Fibroblast of skin of abdomen (primary cell): ENCODE measurements at regions not wholly inside any gene's neighbourhood (a gene's known extent, or its start where the extent isn't known, plus 50 kb on each side); places are given as distances from the start of the nearest gene placed in this dataset.
"Not testable (repeated sequence)": the region's sequence is repeated elsewhere in the genome, so short reads cannot be mapped to it uniquely, and the experiment has no call there.

Experiments
- DNase-seq: peaks from one replicate; pipeline ENCODE4 v3.0.0-alpha.2; 2013

DNA sequence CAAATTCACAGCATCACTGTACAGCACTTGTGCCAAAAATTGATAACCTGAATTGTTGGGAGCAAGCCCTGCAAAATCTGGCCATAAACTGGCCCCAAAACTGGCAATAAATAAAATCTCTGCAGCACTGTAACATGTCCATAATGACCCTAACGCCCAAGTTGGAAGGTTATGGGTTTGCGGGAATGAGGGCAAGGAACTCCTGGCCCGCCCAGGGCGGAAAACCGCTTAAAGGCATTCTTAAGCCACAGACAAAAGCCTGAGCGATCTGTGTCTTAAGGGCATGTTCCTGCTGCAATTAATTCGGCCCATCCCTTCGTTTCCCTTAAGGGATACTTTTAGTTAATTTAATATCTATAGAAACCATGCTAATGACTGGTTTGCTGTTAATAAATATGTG is 690.1 kb upstream of the EPHA5 start:
- not testable (repeated sequence) for DNase-seq

DNA sequence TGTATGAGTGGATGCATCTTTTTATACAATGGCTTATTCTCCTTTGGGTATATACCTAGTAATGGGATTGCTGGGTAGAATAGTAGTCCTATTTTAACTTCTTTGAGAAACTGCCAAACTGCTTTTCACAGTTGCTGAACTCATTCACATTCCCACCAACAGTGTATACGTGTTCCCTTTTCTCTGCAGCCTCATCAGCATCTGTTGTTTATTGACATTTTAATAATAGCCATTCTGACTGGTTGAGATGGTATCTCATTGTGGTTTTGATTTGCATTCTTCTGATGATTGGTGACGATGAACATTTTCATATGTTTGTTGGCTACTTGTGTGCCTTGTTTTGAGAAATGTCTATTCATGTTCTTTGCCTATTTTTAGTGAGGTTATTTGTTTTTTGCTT is 687.0 kb upstream of the EPHA5 start:
- peak; percentile 36 for DNase-seq

- no peak for DNase-seq
Measured at GRCh38 chr4:66355328-66355727, 685.0 kb upstream of the EPHA5 start.

DNA sequence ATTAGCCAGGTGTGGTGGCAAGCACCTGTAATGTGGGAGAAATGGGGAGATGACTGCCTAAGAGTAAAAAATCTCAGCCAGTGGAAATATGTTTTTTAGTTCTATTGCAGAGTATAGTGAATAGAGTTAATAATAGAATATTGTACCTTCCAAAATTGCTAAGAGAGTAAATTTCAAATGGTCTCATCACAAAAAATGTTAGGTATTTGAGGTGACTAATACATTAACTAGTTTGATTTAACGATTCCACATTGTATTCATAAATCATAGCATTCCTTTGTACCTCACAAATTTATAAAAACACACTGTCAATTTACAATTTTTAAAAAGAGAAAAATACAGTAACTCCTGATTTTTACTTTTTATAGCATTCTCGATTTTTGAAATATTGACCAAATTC is 681.5 kb upstream of the EPHA5 start:
- peak; percentile 7 for DNase-seq

- no peak for DNase-seq
Measured at GRCh38 chr4:66340286-66340893, 670.1 kb upstream of the EPHA5 start.

DNA sequence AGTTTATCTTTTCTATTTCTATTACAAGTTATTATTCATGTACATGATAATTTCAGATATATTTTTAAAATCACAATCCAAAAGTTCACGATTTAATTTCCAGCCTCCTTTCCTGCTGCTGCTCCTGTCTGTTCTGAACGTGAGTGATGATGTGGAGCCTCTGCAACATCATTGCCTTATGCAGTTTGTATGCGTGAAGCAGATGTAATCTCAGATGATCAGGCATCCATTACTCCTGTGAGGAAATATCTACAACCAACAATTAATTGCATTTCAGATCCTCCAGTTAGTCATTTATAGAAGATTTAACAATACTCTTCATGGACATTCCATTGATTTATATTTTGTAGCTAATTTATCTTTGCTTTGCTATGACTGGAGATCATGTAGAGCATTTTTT is 668.7 kb upstream of the EPHA5 start:
- no peak for DNase-seq

- DNase-seq = peak; percentile 33
Measured at GRCh38 chr4:66331761-66332160, 661.5 kb upstream of the EPHA5 start.

DNA sequence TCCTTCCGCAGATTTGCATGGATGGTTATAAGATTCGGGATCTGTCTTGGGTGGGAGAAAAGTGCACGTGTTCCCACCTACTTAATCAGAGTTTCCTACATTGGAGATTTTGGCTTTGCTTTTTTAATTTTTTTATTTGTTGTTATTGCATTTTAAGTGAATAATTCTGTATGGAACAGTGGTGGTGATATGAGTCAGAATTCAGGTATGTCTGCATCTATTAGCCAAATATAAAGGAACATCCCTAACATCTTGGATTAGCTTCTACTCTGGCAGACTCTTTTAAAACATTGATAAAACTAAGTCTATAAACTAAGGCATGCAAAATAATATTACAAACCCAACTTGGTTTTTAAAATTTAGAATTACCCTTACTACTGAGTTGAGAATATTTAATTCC is 659.8 kb upstream of the EPHA5 start:
- peak; percentile 4 for DNase-seq

DNA sequence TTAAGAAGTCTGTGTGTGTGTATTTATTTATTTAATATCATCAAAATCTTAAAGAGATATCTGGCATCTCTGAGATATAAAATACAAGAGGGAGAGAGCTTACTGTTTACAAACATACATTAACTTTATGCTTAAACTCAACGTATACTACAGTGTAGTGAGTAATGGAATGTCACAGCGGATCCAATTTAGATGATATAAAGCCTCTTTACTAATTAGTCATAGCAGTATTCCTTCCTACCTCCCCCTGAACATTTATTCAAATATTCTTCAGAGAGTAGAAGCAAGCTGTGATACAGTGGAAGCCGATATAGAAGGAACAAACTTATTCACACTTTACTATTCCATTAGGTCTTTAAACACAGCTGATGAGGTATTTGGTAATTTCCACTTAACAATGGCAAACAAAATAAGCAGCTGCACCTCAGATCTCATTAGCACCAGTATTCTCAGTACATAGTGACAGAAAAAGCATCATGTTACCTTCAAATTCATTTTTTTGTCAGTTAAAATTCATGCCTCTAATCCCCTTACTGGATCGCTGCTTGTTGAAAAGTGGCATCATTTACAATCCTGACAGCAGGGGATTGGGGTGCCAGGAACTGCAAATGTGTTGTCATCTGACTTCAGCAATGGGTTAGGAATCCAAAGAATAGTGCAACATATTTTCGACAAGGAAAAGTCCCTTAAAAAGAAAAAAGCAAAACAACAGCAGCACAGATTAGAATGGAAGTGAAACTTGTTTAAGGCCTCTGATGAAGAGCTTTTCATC is 658.7 kb upstream of the EPHA5 start:
- DNase-seq = no peak

DNA sequence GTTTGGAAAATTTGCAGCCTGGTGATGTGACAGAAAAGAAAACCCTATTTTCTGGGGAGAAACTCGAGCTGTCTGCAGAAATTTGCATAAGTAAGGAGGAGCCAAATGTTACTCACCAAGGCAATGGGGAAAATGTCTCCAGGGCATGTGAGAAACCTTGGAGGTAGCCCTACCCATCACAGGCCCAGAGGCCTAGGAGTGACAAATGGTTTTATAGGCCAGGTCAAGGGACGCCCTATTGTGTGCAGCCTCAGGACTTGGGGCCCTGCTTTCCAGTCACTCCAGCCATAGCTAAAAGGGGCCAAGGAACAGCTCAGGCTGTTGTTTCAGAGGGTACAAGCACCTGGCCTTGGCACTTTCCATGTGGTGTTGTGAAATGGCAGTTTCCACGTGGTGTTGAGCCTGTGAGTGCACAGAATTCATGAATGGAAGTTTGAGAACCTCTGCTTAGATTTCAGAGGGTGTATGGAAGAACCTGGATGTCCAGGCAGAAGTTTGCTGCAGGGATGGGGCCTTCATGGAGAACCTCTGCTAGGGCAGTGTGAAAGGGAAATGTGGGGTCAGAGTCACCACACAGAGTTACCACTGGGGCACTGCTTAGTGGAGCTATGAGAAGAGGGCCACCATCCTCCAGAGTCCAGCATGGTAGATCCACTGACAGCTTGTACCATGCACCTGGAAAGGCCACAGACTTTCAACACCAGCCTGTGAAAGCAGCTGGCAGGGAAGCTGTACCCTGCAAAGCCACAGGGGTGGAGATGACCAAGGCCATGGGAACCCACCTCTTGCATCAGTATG is 637.6 kb upstream of the EPHA5 start:
- no peak for DNase-seq

GRCh38 chr4:66300336-66300934 is 630.1 kb upstream of the EPHA5 start:
- no peak for DNase-seq

- DNase-seq = no peak
Measured at GRCh38 chr4:66298569-66298968, 628.3 kb upstream of the EPHA5 start.

DNA sequence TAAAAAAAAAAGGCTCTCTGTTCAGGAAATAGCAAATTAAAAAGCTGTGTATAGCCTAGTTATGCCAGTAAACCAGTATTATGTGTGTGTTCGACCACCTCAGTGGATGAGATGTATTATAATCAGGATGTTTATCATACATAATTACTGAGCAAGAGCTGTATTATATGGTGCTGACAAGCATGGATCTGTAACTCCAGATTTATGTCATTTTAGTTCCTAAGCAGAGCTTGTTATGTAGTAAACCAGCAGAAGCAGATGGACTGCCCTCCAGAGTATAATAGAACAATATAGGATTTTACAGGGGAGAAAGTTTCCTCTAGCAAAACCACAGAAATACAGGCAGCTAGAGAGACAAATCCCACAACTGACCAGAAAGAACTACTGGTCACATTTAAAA is 627.4 kb upstream of the EPHA5 start:
- DNase-seq = no peak

DNA sequence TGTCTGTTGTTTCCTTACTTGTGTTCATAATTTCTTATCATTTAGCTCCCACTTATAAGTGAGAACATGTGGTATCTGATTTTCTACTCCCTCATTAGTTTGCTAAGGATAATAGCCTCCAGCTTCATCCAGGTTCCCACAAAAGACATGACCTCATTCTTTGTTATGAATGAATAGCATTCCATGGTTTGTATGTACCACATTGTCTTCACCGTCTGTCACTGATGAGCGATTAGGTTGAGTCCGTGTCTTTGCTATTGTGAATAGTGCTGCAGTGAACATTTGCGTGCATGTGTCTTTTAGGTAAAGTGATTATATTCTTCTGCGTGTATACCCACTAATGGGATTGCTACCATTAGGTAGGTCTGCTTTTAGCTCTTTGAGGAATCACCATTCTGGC is 624.3 kb upstream of the EPHA5 start:
- no peak for DNase-seq

GRCh38 chr4:66284991-66285451 is 614.7 kb upstream of the EPHA5 start:
- DNase-seq = no peak

GRCh38 chr4:66279084-66279483 is 608.8 kb upstream of the EPHA5 start:
- DNase-seq = no peak

DNA sequence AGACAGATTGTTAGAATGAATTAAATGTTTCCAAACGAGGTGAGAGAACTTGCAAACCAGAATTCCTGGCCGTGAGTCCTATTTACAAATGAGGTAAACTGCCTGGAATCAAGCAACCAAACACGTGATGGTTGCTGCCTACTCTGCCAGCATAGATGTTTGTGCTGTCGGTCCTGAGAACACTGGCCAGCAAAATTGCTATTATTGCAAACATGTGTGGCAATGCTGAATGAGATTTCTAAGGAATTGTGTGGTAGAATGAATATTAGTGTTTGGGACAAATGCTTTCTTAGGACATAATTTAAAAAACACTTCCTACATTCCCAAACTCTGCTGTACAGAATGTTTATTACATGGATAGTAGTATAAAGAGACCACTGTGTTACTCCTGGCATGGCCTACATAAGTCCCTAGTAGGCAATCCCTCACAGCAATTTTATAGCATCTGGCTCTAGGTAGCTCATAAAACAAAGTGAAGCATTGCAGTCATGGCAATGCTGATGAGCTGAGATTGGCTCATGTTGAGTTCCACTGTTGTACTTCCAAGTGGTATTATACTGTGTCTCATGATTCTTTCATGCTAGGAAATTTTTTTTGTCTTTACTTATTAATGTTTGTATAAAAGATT is 605.2 kb upstream of the EPHA5 start:
- DNase-seq = no peak

DNA sequence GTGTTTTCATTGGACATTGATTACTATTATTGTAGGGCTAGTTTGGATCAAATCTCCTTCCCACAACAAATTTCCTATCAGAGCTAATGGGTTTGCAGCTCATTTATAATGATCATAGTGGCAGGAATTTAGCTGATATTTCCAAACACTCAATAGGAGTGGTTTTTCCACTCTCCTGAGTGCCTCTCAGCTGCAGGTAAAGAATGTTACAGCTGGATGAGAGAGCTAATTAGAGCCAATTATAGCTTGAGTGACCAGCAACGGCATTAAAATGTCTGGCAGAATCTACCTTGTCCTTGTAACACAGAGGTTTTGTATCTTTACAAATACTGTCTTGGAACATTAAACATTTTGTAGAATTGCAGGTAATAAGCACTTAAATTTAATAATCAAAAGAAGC is 602.8 kb upstream of the EPHA5 start:
- DNase-seq = no peak

- DNase-seq = not testable (repeated sequence)
Measured at GRCh38 chr4:66270356-66270755, 600.1 kb upstream of the EPHA5 start.

DNA sequence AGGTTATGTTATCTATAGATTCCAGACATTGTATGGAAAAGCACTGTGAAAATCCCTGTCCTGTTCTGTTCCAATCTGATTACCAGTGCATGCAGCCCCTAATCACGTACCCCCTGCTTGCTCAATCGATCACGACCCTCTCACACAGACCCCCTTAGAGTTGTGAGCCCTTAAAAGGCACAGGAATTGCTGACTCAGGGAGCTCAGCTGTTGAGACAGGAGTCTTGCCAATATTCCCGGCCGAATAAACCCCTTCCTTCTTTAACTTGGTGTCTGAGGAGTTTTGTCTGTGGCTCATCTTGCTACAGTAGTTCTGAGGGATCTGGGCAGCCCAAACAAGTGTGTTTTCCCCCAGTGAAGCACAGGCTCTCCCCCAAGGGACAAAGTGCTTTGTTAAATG is 596.3 kb upstream of the EPHA5 start:
- DNase-seq = not testable (repeated sequence)

DNA sequence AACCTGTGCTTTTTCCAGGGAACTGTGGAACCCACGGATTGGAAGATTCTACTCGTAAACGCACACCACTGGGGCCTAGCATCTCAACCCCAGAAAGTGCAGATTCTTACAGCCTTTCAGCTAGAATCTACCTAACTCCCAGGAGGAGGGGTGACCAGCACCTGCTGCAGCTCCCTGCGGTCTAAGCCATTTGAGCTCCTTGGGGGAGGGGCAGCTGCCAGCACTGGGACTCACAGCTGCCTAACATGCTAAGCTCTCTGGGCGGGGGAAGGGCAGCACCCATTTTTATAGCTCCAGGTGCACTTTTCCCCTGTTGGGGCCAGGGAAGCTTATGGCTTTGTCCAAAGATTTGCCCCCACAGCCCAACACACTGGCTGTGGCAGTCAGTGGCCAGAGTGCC is 595.7 kb upstream of the EPHA5 start:
- no peak for DNase-seq

- no peak for DNase-seq
Measured at GRCh38 chr4:66252291-66252690, 582.0 kb upstream of the EPHA5 start.

DNA sequence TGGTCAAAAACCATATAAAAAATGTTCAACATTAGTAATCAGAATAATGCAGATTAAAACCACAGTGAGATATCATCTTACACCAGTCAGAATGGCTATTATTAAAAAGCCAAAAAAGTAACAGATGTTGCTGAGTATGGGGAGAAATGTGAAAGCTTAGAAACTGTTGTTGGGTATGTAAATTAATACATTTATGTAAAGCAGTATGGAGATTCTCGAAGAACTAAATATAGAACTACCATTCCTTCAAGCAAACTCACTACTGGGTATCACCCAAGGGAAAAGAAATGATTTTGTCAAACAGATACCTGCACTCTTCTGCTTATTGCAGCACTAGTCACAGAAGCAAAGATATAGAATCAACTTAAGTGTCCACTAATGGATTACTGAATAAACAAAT is 576.4 kb upstream of the EPHA5 start:
- DNase-seq = no peak
